ENCODE measurements at regions not wholly inside any gene's neighbourhood (a gene's known extent, or its start where the extent isn't known, plus 50 kb on each side); places are given as distances from the start of the nearest gene placed in this dataset.

GRCh38 chr4:27397886-27398285, 537.2 kb downstream of the STIM2 start:
- TF ChIP-seq POLR2AphosphoS5 (IDR thresholded peaks at IDR 0.05; ENCODE audit: low read depth, low read length) = no peak
- no peak for TF ChIP-seq POLR2A (IDR thresholded peaks at IDR 0.05; ENCODE audit: low read depth, low read length)
- TF ChIP-seq TAF1 (IDR thresholded peaks at IDR 0.05; ENCODE audit: borderline replicate concordance, low read depth, low read length) = no peak
